Stimulated activated CD8-positive, alpha-beta memory T cell treated with anti-CD3 and anti-CD28 coated beads, Interleukin-7, amount 100 ng/mL, for 48 hours (primary cell): ENCODE measurements at regions not wholly inside any gene's neighbourhood (a gene's known extent, or its start where the extent isn't known, plus 50 kb on each side); places are given as distances from the start of the nearest gene placed in this dataset.

Source experiments
- DNase-seq, 2 donors: peaks; one replicate each; pipeline ENCODE4 v3.0.0-alpha.2; 2020; ENCODE audit warnings: low read depth in 1 of 2; ENCODE audit errors: extremely low read depth in 1 of 2

DNA sequence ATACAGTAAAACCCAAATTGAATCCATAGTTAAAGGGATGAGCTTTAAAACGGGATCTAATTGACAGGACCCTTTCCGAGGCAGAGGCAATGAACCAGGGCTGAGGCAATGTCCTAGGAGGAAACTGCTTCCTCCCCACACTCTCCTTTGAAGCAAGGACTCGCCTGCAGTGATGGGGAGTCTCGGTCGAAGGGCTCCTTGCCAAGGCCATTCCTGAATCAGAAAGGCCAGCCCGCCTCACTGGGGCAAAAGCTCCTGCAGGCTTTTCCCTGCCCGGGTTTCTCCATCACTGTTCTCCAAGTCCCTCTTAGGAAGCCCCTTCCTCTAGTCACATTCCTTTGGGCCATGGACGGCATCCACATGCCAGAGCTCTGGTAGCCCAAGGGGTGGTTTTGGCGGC, 132.0 kb downstream of the RBFOX3 start:
- no peak for DNase-seq

DNA sequence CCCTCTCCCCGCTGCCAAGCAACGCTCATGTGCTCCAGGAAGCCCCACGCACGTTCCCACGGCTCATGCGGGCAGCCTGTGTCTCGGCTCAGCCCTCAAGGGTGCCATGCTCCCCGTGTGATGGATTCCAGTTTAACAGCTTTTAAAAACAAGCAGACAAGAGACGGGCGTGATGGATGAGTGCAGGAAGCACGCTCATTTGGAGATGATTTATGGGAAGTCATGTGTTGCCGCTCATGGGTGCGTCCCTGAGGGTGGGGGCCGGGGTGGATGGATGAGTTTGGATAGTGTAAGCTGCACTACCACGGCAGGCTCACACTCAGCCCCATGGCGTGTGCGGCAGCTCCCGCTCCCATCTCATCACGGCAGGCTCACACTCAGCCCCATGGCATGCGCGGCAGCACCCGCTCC, 132.8 kb downstream of the RBFOX3 start:
- no peak for DNase-seq

DNA sequence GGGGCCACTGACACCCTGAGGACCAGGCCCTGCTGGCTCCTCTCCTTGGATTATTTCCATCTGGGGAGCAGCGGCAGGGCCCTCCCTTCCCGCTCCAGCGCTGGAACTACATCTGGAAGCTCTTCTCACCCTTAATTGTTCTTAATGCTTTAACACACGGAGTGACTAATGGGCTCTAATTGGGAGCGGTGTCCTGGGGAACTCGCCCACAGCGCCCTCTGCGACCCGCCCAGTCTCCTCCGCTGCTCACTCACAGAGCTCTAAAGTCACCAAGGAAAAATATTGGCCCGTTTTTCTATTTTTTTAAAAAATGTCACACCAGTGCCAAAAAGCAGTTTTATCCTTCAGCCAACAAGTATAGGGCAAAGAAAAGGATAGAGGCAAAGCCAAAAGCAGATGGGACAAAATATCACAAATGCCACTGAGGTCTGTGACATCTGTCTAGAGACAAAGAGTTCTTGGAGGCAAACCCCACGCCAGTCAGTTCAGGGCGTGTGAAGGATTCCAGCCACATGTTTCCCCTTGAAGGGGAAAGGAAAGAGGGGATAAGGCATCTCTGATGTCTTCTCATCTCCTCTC, 134.7 kb downstream of the RBFOX3 start:
- DNase-seq = no peak

DNA sequence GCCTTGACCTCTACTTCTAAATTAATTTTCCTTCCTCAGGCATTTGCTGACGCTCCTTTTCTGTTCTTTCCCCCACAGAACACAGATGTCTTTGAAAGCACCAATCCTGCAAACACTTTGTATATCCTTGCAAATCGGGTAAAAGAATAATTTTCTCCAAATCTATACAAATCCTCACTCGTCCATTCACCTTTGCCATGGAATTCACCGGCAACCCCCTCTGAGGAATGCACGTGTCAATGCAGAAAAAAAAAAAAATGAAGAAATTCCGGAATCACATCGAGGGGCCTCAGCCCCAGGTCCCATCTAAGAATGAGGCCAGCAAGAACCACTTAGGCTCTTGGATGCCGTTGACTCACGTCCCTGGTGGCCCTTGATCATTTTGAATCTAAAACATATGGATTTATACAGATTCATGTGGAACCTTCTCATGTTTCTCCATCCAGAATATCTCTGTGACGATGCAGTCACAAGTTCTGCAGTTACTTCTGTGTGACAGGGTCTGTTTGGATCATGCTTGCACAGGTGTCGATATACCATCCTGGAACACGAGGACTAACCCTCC, 136.9 kb downstream of the RBFOX3 start:
- DNase-seq = no peak

DNA sequence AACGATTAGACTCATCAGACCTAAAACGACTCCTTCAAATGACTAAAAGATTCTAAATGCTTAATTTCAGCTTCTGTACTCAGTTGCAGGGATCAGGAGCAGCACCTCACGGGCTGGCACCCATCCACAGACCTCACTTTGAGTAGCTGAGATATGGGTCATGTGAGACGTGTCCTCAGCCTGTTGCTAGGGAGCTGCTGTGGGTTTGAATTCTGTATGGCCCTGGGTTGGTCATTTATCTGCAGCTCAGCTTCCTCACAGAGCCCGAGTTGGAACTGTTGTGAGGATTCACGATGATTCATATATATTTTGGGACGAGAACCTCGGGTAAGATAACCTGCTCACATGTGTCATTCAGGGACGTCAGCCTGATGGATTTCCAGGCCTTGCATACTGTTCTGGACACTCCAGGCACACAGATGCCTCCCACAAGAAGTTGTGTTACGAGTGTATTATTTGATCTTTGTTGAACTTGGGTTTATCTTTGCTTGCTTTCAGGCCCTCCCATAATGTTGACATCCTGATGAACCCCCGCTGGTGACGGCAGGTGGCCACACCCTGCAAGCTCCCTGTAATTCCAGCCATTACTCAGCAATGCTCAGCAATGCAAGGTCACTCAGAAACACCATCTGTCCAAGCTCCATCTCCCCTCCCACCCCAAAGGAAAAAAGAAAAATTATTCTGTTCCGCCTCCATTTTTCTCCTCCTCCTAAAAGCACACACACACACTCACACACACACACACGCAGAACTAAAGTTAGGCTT, 137.6 kb downstream of the RBFOX3 start:
- no peak for DNase-seq

- no peak for DNase-seq
These were observed 140.1 kb downstream of the RBFOX3 start for GRCh38 chr17:79470754-79471153.

DNA sequence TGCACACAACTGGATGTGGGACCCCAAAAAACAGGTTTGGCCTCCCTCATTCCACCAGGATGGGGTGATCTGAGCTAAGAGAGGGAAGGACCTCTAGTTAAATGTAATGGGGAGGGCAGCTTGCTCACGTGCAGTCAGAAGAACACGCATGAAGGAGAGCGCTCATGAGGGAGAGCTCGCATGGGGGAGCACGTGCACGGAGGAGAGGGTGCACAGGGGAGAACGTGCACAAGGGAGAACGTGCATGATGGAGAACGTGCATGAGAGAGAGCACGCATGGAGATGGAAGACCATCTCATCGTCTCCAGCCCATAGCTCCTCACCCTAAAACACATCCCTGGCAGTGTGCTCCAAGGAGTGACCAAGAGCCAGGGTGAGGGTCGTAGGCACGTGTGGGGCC, 141.2 kb downstream of the RBFOX3 start:
- no peak for DNase-seq

DNA sequence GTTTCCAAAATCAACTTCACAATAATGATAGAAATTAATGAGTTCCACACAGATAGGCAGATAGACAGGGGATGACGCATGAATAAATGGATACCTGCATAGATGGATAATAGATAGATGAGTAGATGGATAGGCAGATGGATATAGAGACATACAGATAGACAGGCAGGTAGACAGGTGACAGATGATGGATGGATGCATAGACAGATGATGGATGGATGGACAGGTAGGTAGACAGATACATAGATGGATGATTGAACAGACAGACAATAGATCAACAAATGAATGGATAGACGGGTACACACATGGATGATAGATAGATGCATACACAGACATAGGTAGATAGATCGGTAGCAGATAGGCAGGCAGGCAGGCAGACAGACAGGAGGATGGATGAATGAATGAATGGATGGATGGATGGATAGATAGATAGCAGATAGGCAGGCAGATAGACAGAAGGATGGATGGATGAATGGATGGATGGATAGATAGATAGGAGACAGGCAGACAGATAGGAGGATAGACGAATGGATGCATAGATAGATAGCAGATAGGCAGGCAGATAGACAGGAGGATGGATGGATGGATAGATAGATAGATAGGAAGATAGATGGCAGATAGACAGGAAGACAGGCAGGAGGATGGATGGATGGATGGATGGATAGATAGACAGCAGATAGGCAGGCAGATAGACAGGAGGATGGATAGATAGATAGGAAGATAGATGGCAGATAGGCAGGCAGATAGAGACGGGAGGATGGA, 142.5 kb downstream of the RBFOX3 start:
- no peak for DNase-seq

DNA sequence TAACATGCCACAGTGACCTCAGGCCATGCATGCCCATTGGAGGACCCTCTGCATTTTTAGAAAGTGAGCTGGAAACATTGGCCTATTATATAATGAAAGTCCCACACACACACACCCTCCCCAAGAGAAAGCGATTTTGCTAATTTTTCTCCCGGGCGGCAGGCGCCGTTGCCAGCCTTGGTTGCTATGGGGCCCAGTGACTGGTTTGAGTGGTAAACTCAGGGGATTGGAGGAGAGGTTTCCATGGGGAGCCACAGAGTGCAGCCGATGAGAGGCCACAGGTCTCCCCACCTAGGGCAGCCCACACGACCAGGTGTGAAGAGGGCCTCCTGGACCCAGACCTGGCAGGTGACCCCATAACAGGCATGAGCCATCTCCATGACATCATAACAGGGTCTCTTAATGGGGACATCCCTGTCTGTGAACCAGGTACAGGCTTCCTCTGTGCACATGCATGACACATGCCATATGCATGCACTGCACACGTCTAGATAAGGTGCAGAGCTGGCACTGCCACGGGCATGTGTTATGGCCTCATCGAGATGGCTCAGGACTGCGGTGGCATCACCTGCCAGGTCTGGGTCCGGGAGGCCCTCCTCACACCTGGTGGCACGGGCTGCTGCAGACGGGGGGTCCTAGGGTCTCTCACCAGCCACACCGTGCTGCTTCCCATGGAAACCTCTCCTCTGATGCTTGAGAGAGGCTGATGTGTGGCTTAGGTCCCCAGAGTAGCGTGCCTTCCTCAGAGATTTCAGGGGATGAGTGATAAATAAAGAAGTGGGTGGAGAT, 144.1 kb downstream of the RBFOX3 start:
- DNase-seq = no peak

- DNase-seq = no peak
These were observed 145.2 kb downstream of the RBFOX3 start for GRCh38 chr17:79465681-79466025.

GRCh38 chr17:79465011-79465680, 145.7 kb downstream of the RBFOX3 start:
- DNase-seq = no peak

- no peak for DNase-seq
These were observed 146.4 kb downstream of the RBFOX3 start for GRCh38 chr17:79464318-79465010.

DNA sequence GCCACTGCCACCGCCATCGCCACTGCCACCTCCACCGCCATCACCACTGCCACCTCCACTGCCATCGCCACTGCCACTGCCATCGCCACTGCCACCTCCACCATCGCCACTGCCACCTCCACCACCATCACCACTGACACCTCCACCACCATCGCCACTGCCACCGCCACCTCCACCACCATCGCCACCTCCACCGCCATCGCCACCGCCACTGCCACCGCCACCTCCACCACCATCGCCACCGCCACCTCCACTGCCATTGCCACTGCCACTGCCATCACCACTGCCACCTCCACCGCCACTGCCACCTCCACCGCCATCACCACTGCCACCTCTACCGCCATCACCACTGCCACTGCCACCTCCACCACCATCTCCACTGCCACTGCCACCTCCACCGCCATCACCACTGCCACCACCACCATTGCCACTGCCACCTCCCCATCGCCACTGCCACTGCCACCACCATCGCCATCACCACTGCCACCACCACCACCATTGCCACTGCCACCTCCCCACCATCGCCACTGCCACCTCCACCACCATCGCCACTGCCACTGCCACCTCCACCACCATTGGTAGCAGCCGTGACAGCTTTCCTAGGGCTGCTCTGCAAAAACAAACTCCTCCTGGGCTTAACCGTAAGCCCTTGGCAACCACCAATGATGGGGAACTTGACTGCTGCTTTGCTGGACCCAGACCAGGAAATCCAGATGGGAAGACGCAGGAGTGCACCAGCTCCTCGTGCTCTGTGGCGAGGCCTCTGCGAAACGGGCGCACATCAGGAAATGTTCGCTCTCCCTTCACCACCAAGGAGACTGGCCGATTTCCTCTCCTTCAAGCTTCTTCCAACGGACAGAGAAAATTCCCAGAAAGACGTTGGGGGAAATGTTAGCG, 147.2 kb downstream of the RBFOX3 start:
- DNase-seq = no peak

- DNase-seq = no peak
These were observed 149.8 kb downstream of the RBFOX3 start for GRCh38 chr17:79461041-79461440.

GRCh38 chr17:79459846-79460245, 151.0 kb downstream of the RBFOX3 start:
- no peak for DNase-seq

DNA sequence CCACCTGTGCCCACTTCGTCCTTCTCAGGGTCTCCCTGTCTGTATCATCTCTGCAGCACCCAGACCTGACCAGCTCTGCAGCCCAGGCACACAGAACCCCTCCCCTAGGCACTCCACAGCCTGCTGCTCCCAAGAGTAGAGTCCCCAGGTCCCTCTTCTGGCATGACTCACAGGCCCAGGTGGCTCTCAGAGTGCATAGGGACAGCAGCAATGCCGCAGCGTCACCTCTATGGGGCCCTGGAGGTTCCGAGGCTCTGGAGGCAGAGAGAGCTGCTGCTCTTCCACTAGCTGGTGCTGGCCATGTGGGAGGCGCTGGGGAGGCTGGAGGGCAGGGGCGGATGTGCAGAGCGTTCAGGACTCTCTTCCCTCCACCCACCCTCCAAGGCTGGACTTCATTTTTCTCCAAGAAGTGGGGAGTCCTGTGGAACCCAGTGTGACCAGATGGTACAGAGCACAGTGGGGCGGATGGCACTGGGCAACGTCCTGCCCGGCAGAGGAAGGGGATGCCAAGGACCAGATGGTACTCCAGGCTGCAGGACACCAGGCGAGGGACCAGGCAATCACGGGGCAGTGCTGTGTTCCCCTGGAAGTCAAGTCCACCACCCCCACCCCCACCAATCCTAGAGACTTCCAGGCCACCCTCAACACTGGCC, 151.7 kb downstream of the RBFOX3 start:
- no peak for DNase-seq

- DNase-seq = no peak
These were observed 152.5 kb downstream of the RBFOX3 start for GRCh38 chr17:79458356-79458755.

GRCh38 chr17:79457889-79458288, 153.0 kb downstream of the RBFOX3 start:
- no peak for DNase-seq
